ENCODE measurements at regions not wholly inside any gene's neighbourhood (a gene's known extent, or its start where the extent isn't known, plus 50 kb on each side); places are given as distances from the start of the nearest gene placed in this dataset.
A peak's percentile ranks its signal among the peaks of the same experiment; 100 is the strongest.

GRCh38 chr22:35195226-35195625, 62.1 kb upstream of the HMGXB4 start:
- DNase-seq (ENCODE audit: extremely low read depth in 1 of 4, low spot score in 3 of 4) = no peak
- Histone ChIP-seq H4K20me1 (replicated peaks; ENCODE audit: control insufficient read depth, insufficient read depth, low read length) (no peaks in the 10 kb centered on the region), H3K9me3 (replicated peaks; ENCODE audit: control insufficient read depth, insufficient read depth, low read depth, low read length) (0 out of 2 replicates have a peak, but pooled peaks cover under 1% of the 10 kb centered on the region), H3K36me3 (ENCODE audit: control insufficient read depth, insufficient read depth, low read length) (peaks cover 48% of the 10 kb centered on the region), H3K4me2 (ENCODE audit: insufficient read depth, low read length) (no peak overlapping the region), H2AFZ (ENCODE audit: low read depth, low read length) (no peak overlapping the region), H3K9me1 (ENCODE audit: control insufficient read depth, insufficient read depth, low read length) (no peaks in the 10 kb centered on the region), H3K4me1 (replicated peaks in 1 of 2; ENCODE audit: control insufficient read depth in 2 of 2, insufficient read depth in 2 of 2, low read length in 2 of 2) (no peaks in the 10 kb centered on the region), H3K4me3 (no peak overlapping the region), H3K27me3 (ENCODE audit: control insufficient read depth in 2 of 2, insufficient read depth in 2 of 2, low read length in 2 of 2) (no peaks in the 10 kb centered on the region), H3K9ac (ENCODE audit: insufficient read depth in 1 of 2, low read depth in 2 of 2, low read length in 2 of 2) (no peak overlapping the region), H3K79me2 (ENCODE audit: control insufficient read depth, insufficient read depth, low read length) (no peaks in the 10 kb centered on the region), H3K27ac (ENCODE audit: extremely low read depth, low read depth, low read length) (no peak overlapping the region)
- no peak for FAIRE-seq
- ChIA-PET CTCF (ENCODE audit: low intra/inter-chr PET ratio) (interaction anchor here (0.9 kb wide), 1 partner anchor 36 kb away, joined by 3 read pairs; no protein-coding TSS in a partner anchor), POLR2A (no interaction called here)
- intact Hi-C loops (cut with micrococcal nuclease) (no loop called here), in situ Hi-C loops (cut with MboI) (no loop called here)
- no peak for ATAC-seq
- WGBS (ENCODE audit: insufficient coverage, low coverage, missing lambda C conversion rate) = 93% methylated on average over 14 of the region's 15 CpGs
- no TSS peak for BruUV-seq (replicated peaks)
- peak; percentile 96 for TF ChIP-seq GABPB2 (CRISPR knock-in tag; conservative IDR thresholded peaks at IDR 0.05)
- TF ChIP-seq PHF20 (IDR thresholded peaks at IDR 0.05; ENCODE audit: partially characterized antibody) = no peak
- no peak for TF ChIP-seq HEY1 (CRISPR knock-in tag; IDR thresholded peaks at IDR 0.05; ENCODE audit: borderline replicate concordance)
- peak; percentile 39; the same call in 1 of the 2 replicates for TF ChIP-seq ZNF174 (CRISPR knock-in tag; IDR thresholded peaks at IDR 0.05)
- TF ChIP-seq ZNF707 (CRISPR knock-in tag; conservative IDR thresholded peaks at IDR 0.05) = peak; percentile 89
- TF ChIP-seq ZNF277 (CRISPR knock-in tag; IDR thresholded peaks at IDR 0.05; ENCODE audit: borderline replicate concordance) = peak; percentile 100
- no peak for TF ChIP-seq TGIF2 (CRISPR knock-in tag; IDR thresholded peaks at IDR 0.05)
- TF ChIP-seq TCF15 (CRISPR knock-in tag; IDR thresholded peaks at IDR 0.05) = peak; percentile 97
- TF ChIP-seq NFE2 (IDR thresholded peaks at IDR 0.05; ENCODE audit: low read depth) = no peak
- no peak for TF ChIP-seq RNF2 (IDR thresholded peaks at IDR 0.05)
- TF ChIP-seq ZNF197 (CRISPR knock-in tag; IDR thresholded peaks at IDR 0.05; ENCODE audit: low read depth) = no peak
- TF ChIP-seq ZNF778 (CRISPR knock-in tag; IDR thresholded peaks at IDR 0.05) = no peak
- TF ChIP-seq ZNF79 (CRISPR knock-in tag; IDR thresholded peaks at IDR 0.05; ENCODE audit: low read depth) = peak; percentile 77
- peak; percentile 57; the same call in 1 of the 2 replicates for TF ChIP-seq ZNF3 (CRISPR knock-in tag; IDR thresholded peaks at IDR 0.05)
- no peak for TF ChIP-seq ZNF124 (CRISPR knock-in tag; IDR thresholded peaks at IDR 0.05)
- TF ChIP-seq RBM34 (IDR thresholded peaks at IDR 0.05; ENCODE audit: borderline replicate concordance, insufficient read depth, low read length) = no peak
- no peak for TF ChIP-seq ZFX (CRISPR knock-in tag; IDR thresholded peaks at IDR 0.05)
- no peak for TF ChIP-seq FIP1L1 (IDR thresholded peaks at IDR 0.05; ENCODE audit: low read depth, low read length, poor library complexity, severe bottlenecking)
- no peak for TF ChIP-seq SMARCB1 (IDR thresholded peaks at IDR 0.05; ENCODE audit: insufficient read length, low read depth)
- TF ChIP-seq SNAPC5 (CRISPR knock-in tag; IDR thresholded peaks at IDR 0.05) = peak; percentile 51
- no peak for TF ChIP-seq TAF9B (IDR thresholded peaks at IDR 0.05; ENCODE audit: partially characterized antibody)
- no peak for TF ChIP-seq SMARCA5 (IDR thresholded peaks at IDR 0.05)
- no peak for TF ChIP-seq TRIM28 (IDR thresholded peaks at IDR 0.05)
- no peak for TF ChIP-seq ELF4 (CRISPR knock-in tag; IDR thresholded peaks at IDR 0.05)
- TF ChIP-seq ZNF785 (CRISPR knock-in tag; IDR thresholded peaks at IDR 0.05) = peak; percentile 49; the same call in 1 of the 2 replicates
- no peak for TF ChIP-seq POU5F1 (IDR thresholded peaks at IDR 0.05; ENCODE audit: borderline replicate concordance, low read depth, low read length, partially characterized antibody)
- 0 out of 2 replicates have a peak, but pooled peaks have one; percentile 73 for TF ChIP-seq ZNF57 (CRISPR knock-in tag; IDR thresholded peaks at IDR 0.05)
